PC-3 (cell line): ENCODE measurements at regions not wholly inside any gene's neighbourhood (a gene's known extent, or its start where the extent isn't known, plus 50 kb on each side); places are given as distances from the start of the nearest gene placed in this dataset.

ENCODE experiments used
- ATAC-seq: fragments of 200-7000 bp; cut with Tn5 transposase; 2 replicates; pipeline ENCODE4 v1.9.1; 2020; ENCODE audit warnings: mild to moderate bottlenecking, moderate library complexity
- BruUV-seq: library from RNA; stranded (reverse); fragments of 400-500 nt; replicated peaks from 2 replicates; lab custom pipeline; 2021; lab: Mats Ljungman, UMichigan
- CTCF ChIA-PET: fragments of 300-600 bp; sonication (Branson Sonifier 250); formaldehyde crosslinking; loops from one replicate; lab custom pipeline; 2022; ENCODE audit warnings: antibody characterized with exemption; lab: Charles Lee
- POLR2A ChIA-PET: fragments of 300-600 bp; sonication (Branson Sonifier 250); formaldehyde crosslinking; loops from one replicate; lab custom pipeline; 2022; ENCODE audit warnings: antibody characterized with exemption; ENCODE audit not compliant: unreplicated experiment; lab: Charles Lee
- DNase-seq: peaks from one replicate; pipeline ENCODE4 v3.0.0-alpha.2; 2015
- H2AFZ ChIP-seq: fragments of 300-600 bp; sonication (generic); 2 replicates; pipeline ENCODE4 v1.6.0; 2016; ENCODE audit warnings: antibody characterized with exemption, low read length
- H3F3A ChIP-seq: fragments of 300-600 bp; sonication (generic); one replicate; pipeline ENCODE4 v1.6.0; 2017; ENCODE audit warnings: antibody characterized with exemption, low read length, control low read depth, mild to moderate bottlenecking; ENCODE audit not compliant: unreplicated experiment
- H3K27ac ChIP-seq: fragments of 300-600 bp; sonication (generic); 2 replicates; pipeline ENCODE4 v1.5.1; 2016; ENCODE audit warnings: mild to moderate bottlenecking, low read length
- H3K27me3 ChIP-seq: fragments of 300-600 bp; sonication (generic); 2 replicates; pipeline ENCODE4 v1.6.1; 2016; ENCODE audit warnings: low read length, mixed read lengths
- H3K36me3 ChIP-seq: fragments of 300-600 bp; sonication (generic); 2 replicates; pipeline ENCODE4 v1.6.1; 2016; ENCODE audit warnings: low read depth, mixed run types, low read length, mixed read lengths
- H3K4me1 ChIP-seq: fragments of 300-600 bp; sonication (generic); 2 replicates; pipeline ENCODE4 v1.5.1; 2016; ENCODE audit warnings: low read length; ENCODE audit not compliant: insufficient read depth
- H3K4me2 ChIP-seq: fragments of 300-600 bp; sonication (generic); 2 replicates; pipeline ENCODE4 v1.6.0; 2016; ENCODE audit warnings: low read length
- H3K4me3 ChIP-seq: fragments of 300-600 bp; sonication (generic); 2 replicates; pipeline ENCODE4 v1.5.1; 2016; ENCODE audit warnings: mild to moderate bottlenecking, low read length, mixed read lengths
- H3K79me2 ChIP-seq: fragments of 300-600 bp; sonication (generic); 2 replicates; pipeline ENCODE4 v1.6.1; 2017; ENCODE audit warnings: low read length, mixed read lengths
- H3K9ac ChIP-seq: fragments of 300-600 bp; sonication (generic); 2 replicates; pipeline ENCODE4 v1.6.0; 2016; ENCODE audit warnings: mild to moderate bottlenecking, low read length
- H3K9me2 ChIP-seq: fragments of 300-600 bp; sonication (generic); replicated peaks from 2 replicates; pipeline ENCODE4 v1.6.1; 2016; ENCODE audit warnings: mixed run types, low read length, mixed read lengths
- H3K9me3 ChIP-seq: fragments of 300-600 bp; sonication (generic); 2 replicates; pipeline ENCODE4 v1.6.1; 2016; ENCODE audit warnings: low read length, mixed read lengths
- H4K20me1 ChIP-seq: fragments of 300-600 bp; sonication (generic); 2 replicates; pipeline ENCODE4 v1.6.1; 2016; ENCODE audit warnings: low read length, mixed read lengths
- CTCF ChIP-seq: fragments of 300-600 bp; sonication (generic); conservative IDR thresholded peaks from 2 replicates; pipeline ENCODE4 v1.5.1; 2017; ENCODE audit warnings: antibody characterized with exemption, low read depth, mild to moderate bottlenecking, low read length
- EZH2 ChIP-seq: fragments of 300-600 bp; sonication (generic); IDR thresholded peaks from one replicate; pipeline ENCODE4 v1.6.1; 2017; ENCODE audit warnings: antibody characterized with exemption, mild to moderate bottlenecking, low read length; ENCODE audit not compliant: unreplicated experiment
- EZH2phosphoT487 ChIP-seq: fragments of 300-600 bp; sonication (generic); IDR thresholded peaks from 2 replicates; pipeline ENCODE4 v1.6.1; 2018; ENCODE audit warnings: mild to moderate bottlenecking, antibody characterized with exemption, low read length, borderline replicate concordance
- intact Hi-C: fragments of 100-400 bp; cut with micrococcal nuclease; formaldehyde crosslinking; loops from 2 replicates; pipeline ENCODE4 v1.9.0; 2023

GRCh38 chr3:127459891-127460290 lies 130.6 kb downstream of the TPRA1 start:
- ATAC-seq (no peak), DNase-seq (no peak)
- Histone ChIP-seq H3K4me2 (no peak overlapping the region), H3F3A (no peaks in the 10 kb centered on the region), H3K4me1 (peaks cover 8% of the 10 kb centered on the region), H3K9me2 (no peaks in the 10 kb centered on the region), H2AFZ (no peak overlapping the region), H3K4me3 (no peak overlapping the region), H3K27me3 (no peaks in the 10 kb centered on the region), H3K79me2 (no peaks in the 10 kb centered on the region), H3K9ac (no peak overlapping the region), H3K27ac (no peak overlapping the region), H3K9me3 (no peaks in the 10 kb centered on the region), H3K36me3 (no peaks in the 10 kb centered on the region), H4K20me1 (no peaks in the 10 kb centered on the region)
- CTCF ChIA-PET = no interaction called here
- TF ChIP-seq EZH2 (no peak), EZH2phosphoT487 (no peak), CTCF (no peak)
- no TSS peak for BruUV-seq
- POLR2A ChIA-PET = no interaction called here
- intact Hi-C loops = loop anchor here (5.0 kb wide), 1 partner anchor 82 kb away; no protein-coding TSS in a partner anchor

GRCh38 chr3:127458696-127459604 lies 131.6 kb downstream of the TPRA1 start:
- Histone ChIP-seq H3K36me3 (no peaks in the 10 kb centered on the region), H3K4me1 (peaks cover 8% of the 10 kb centered on the region), H3K9ac (no peak overlapping the region), H3K79me2 (no peaks in the 10 kb centered on the region), H3K4me3 (no peak overlapping the region), H3K27ac (no peak overlapping the region), H3K4me2 (no peak overlapping the region), H2AFZ (no peak overlapping the region), H3K27me3 (no peaks in the 10 kb centered on the region), H3K9me2 (no peaks in the 10 kb centered on the region), H4K20me1 (no peaks in the 10 kb centered on the region), H3F3A (no peaks in the 10 kb centered on the region), H3K9me3 (no peaks in the 10 kb centered on the region)
- CTCF ChIA-PET = no interaction called here
- intact Hi-C loops = loop anchor here (5.0 kb wide), 1 partner anchor 83 kb away; no protein-coding TSS in a partner anchor
- no peak for ATAC-seq
- TF ChIP-seq CTCF (no peak), EZH2phosphoT487 (no peak), EZH2 (no peak)
- POLR2A ChIA-PET = no interaction called here
- no TSS peak for BruUV-seq
- no peak for DNase-seq
